GM19467 (cell line): ENCODE measurements at regions not wholly inside any gene's neighbourhood (a gene's known extent, or its start where the extent isn't known, plus 50 kb on each side); places are given as distances from the start of the nearest gene placed in this dataset.

Source experiments
- ATAC-seq: cut with Tn5 transposase; IDR thresholded peaks from one replicate; pipeline ENCODE4 v1.9.1; 2021; ENCODE audit warnings: mild to moderate bottlenecking, moderate library complexity; ENCODE audit not compliant: unreplicated experiment

GRCh38 chr18:60319129-60319528, 53.4 kb downstream of the MC4R start:
- no peak for ATAC-seq

DNA sequence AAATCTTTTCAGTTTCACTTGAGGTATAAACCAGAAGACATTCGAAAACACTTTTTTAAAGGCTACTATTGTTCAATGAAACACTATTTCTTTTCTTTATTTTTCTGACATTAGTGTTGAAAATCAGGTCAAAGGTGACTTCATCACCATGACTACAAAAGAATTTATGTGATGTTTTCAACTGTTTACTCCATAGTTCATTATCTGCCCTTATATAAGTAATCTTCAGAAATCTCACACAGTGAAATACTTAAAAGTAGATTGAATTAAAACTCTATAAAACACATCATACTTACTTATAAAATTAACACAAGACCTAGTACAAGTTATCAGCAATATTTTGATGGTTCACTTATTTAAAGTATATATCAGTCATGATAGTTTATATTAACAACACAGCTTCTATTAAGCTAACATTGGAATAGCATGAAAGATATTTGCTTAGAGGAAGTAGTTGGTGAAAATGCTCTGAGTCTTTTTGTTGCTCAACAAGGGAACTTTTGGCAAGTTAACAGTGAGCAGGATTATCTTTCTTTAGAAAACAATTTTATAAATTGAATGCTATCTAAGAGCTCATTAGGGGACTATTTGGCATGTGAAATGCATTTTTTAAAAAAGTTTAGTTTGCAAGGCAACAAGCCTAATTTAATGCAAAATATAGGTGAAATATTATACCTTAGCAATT, 60.8 kb downstream of the MC4R start:
- no peak for ATAC-seq

DNA sequence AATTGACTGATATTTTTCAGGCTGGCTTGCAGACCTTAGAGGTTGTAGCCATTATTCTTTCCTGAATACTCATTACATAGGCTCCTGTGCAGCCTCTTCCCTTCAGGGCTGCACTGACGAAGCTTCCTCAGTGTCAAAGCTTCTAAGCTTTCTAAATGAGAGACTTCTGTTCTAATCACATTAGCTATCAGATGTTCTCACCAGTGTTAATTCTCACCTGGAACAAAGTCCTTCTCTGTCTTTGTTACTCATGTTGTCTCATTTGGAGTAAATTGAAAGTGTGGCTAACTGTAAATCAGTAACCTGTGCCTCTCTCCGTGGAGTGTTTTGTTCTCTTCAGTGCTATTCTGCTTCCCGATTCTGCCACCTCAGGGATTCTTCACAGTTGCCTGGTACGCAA, 76.9 kb downstream of the MC4R start:
- no peak for ATAC-seq

GRCh38 chr18:60292186-60292585, 80.4 kb downstream of the MC4R start:
- ATAC-seq, result no peak

GRCh38 chr18:60279391-60279790, 93.2 kb downstream of the MC4R start:
- no peak for ATAC-seq

DNA sequence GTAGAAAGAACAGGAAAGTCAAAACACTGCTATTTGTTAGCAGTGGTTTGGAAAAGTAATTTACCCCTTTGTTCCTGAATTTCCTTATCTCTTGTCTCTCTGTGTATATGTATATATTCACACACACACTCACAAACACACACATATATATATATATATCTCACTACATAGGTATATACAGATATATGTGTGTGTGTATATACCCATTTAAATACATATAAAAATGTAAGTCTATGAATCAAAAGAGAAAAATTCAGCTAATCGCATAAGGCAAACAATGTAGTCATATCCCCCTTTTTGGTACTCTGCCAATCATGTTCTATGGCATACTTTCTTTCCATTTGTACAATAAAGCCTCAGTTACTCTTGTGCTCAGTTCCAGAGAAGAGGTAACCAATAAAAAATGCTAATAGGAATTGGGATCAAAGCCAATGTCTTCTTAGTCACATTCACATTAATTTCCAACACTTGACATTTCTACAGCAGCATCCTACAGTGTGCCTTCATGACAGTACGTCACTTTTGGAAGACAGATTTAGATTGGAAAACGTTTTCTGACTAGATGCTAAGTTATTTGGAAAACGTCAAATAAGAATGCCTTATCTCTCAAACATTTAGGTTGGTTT, 94.6 kb downstream of the MC4R start:
- ATAC-seq, result no peak

DNA sequence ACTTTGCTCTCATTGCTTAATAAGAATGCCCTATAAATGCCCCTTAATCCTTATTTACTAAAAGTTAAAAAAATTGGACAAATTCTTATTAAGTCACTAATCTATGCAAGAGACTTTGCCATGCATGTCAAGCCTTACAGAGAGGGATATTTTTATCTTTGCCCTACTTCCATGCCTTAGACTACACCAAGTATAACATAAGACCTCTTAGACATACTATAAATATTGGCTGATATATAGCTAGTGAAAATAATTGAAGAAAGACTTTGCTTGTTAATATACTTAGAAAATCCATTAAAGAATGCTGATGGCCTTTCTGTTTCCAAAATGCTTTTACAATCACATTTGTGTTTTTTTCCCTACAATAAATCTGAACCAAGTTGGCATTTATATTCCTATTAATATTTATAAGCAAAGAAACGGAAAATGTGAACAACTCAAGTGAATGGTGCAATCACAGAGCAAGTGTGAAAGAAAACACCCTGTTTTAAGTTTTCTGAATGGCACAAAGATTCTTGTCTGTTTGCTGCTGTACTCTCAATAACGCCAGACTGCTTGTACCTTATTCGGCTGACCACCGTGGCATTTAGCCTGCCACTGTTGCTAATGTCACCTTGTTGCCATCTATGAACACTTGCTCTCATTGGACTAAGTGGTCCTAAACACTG, 105.0 kb downstream of the MC4R start:
- no peak for ATAC-seq

- no peak for ATAC-seq
These were observed 106.0 kb downstream of the MC4R start for GRCh38 chr18:60266558-60266957.

GRCh38 chr18:60259052-60259681, 113.4 kb downstream of the MC4R start:
- peak; percentile 75 for ATAC-seq

GRCh38 chr18:60249388-60249787, 123.2 kb downstream of the MC4R start:
- ATAC-seq, result no peak

DNA sequence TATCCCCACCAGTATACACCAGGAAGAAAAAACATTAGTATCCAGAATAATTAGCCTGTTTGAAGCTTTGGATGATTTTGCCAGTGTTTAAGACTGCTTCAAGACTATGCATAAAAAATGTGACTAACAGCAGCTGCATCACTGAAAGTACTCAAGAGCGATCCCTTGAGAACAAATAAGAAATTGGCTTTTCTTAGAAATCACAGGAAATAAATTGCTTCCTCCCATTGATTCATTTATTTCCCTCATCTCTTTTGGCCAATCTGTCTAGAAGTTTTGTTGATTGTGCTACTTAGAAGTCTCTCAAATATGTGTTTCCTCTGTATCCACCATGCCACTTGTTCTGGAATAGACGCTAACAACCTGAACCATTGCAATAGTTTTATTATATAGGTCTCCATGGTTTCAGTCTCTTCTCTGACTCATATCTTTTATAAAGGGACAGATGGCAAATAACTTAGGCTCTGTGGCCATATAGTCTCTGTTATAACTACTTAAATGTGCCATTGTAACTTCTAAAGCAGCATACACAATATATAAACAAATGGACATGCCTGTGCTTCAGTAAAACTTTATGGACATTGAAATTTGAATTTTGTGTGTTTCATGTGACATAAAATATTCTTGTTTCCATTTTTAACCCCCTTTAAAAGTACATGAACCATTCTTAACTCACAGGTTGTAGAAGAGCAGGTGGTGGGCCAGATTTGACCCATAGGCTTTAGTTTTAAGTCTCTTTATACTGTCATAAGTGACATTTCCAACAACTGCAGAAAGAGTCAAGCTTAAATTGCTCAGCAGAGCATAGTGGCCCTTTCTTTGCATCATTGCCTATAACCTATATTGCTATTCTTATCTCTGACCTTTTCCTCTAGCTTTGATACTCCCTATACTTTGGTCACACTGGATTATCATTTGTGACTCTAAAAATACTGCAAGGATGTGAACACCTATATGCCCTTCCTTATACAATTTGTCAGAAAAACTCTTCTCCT, 123.9 kb downstream of the MC4R start:
- ATAC-seq, result no peak

DNA sequence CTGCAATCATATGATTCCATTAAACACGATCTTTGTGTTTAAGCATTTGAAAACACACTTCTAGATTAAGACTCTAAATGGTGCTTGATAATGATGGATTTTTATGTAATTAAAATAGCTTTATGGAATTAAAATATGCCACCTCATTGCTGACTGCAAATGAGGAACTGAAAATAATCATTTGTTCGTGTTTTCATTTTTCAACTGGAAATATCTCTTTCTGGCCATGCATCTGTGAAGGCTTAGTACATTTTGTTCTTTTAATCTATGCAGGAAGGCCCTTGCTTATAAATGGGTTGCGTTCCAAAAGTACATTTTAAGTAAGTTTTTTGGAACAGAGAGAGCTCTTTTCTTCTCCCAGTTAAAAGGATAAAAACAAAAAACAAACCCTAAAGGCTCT, 125.5 kb downstream of the MC4R start:
- ATAC-seq, result peak; percentile 67

GRCh38 chr18:60246606-60247005, 126.0 kb downstream of the MC4R start:
- peak; percentile 89 for ATAC-seq

GRCh38 chr18:60245096-60245495, 127.5 kb downstream of the MC4R start:
- no peak for ATAC-seq

GRCh38 chr18:60239024-60239710, 133.4 kb downstream of the MC4R start:
- ATAC-seq, result peak; percentile 92

GRCh38 chr18:60235164-60235563, 137.4 kb downstream of the MC4R start:
- no peak for ATAC-seq

GRCh38 chr18:60232541-60232940, 140.0 kb downstream of the MC4R start:
- no peak for ATAC-seq

GRCh38 chr18:60228609-60229595, 143.7 kb downstream of the MC4R start:
- ATAC-seq, result no peak

- ATAC-seq, result peak; percentile 49
These were observed 157.1 kb downstream of the MC4R start for GRCh38 chr18:60215432-60215831.
